Smooth muscle cell (in vitro differentiated cells): ENCODE measurements at regions not wholly inside any gene's neighbourhood (a gene's known extent, or its start where the extent isn't known, plus 50 kb on each side); places are given as distances from the start of the nearest gene placed in this dataset.

ENCODE experiments used
- DNase-seq: peaks from one replicate; lab custom pipeline; 2025; ENCODE audit not compliant: unreplicated experiment; lab: John Stamatoyannopoulos, UW
- H2AFZ ChIP-seq: fragments of 200-600 bp; sonication (generic); 2 replicates; pipeline ENCODE4 v1.6.0; 2016; ENCODE audit warnings: antibody characterized with exemption, low read depth, mild to moderate bottlenecking
- H3F3A ChIP-seq: fragments of 200-600 bp; sonication (generic); 2 replicates; pipeline ENCODE4 v1.6.0; 2017; ENCODE audit warnings: antibody characterized with exemption, low read depth
- H3K27ac ChIP-seq: fragments of 200-600 bp; sonication (generic); 2 replicates; pipeline ENCODE4 v1.5.1; 2016; ENCODE audit warnings: low read depth, mild to moderate bottlenecking
- H3K27me3 ChIP-seq: fragments of 200-600 bp; sonication (generic); 2 replicates; pipeline ENCODE4 v1.6.1; 2016; ENCODE audit warnings: low read depth, mild to moderate bottlenecking
- H3K36me3 ChIP-seq: fragments of 200-600 bp; sonication (generic); 2 replicates; pipeline ENCODE4 v1.5.1; 2016; ENCODE audit warnings: low read depth
- H3K4me1 ChIP-seq: fragments of 200-600 bp; sonication (generic); 2 replicates; pipeline ENCODE4 v1.5.1; 2016; ENCODE audit warnings: low read depth
- H3K4me2 ChIP-seq: fragments of 200-600 bp; sonication (generic); 2 replicates; pipeline ENCODE4 v1.6.0; 2016; ENCODE audit warnings: mild to moderate bottlenecking
- H3K4me3 ChIP-seq: fragments of 200-600 bp; sonication (generic); 2 replicates; pipeline ENCODE4 v1.5.1; 2016; ENCODE audit warnings: mild to moderate bottlenecking
- H3K79me2 ChIP-seq: fragments of 200-600 bp; sonication (generic); 2 replicates; pipeline ENCODE4 v1.6.0; 2016; ENCODE audit warnings: low read depth, mild to moderate bottlenecking
- H3K9ac ChIP-seq: fragments of 200-600 bp; sonication (generic); 2 replicates; pipeline ENCODE4 v1.6.0; 2016; ENCODE audit warnings: low read depth
- H3K9me3 ChIP-seq: fragments of 200-600 bp; sonication (generic); replicated peaks from 2 replicates; pipeline ENCODE4 v1.5.1; 2016; ENCODE audit warnings: low read depth
- H4K20me1 ChIP-seq: fragments of 200-600 bp; sonication (generic); 2 replicates; pipeline ENCODE4 v1.6.0; 2016; ENCODE audit warnings: low read depth
- WGBS: methylation state at CpG from one replicate; pipeline ENCODE4 v1.1.7; 2016; ENCODE audit warnings: low lambda C conversion rate; 5-methylcytosine and 5-hydroxymethylcytosine counted together
- TF ChIP-seq, protein P1 (sequence below): fragments of 200-600 bp; sonication (generic); IDR thresholded peaks from 2 replicates; pipeline ENCODE4 v1.5.1; 2017; ENCODE audit warnings: borderline replicate concordance, mild to moderate bottlenecking, antibody characterized with exemption; ENCODE audit not compliant: insufficient read depth, poor library complexity, severe bottlenecking

DNA sequence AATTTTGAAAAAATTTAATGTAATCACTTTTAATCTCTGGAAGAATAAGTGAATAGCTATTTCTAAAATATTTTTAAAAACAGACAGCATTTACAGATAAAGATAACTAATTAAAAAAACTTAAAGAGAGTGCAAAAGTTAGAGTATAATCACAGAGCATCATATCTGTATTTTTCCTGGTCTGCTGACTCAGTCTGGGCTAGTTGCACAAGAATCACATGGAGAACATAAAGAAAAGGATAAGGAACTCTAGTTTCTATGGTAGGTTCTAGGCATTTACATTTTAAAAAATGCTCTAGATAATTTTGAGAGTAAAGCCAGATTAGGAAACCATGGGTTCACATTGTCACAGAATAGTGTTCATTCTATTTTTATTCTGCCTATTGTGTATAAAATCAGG is 347.4 kb downstream of the PSAT1 start:
- no peak for DNase-seq
- TF ChIP-seq, protein P1, sequence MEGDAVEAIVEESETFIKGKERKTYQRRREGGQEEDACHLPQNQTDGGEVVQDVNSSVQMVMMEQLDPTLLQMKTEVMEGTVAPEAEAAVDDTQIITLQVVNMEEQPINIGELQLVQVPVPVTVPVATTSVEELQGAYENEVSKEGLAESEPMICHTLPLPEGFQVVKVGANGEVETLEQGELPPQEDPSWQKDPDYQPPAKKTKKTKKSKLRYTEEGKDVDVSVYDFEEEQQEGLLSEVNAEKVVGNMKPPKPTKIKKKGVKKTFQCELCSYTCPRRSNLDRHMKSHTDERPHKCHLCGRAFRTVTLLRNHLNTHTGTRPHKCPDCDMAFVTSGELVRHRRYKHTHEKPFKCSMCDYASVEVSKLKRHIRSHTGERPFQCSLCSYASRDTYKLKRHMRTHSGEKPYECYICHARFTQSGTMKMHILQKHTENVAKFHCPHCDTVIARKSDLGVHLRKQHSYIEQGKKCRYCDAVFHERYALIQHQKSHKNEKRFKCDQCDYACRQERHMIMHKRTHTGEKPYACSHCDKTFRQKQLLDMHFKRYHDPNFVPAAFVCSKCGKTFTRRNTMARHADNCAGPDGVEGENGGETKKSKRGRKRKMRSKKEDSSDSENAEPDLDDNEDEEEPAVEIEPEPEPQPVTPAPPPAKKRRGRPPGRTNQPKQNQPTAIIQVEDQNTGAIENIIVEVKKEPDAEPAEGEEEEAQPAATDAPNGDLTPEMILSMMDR, result no peak
- Histone ChIP-seq H2AFZ (no peak overlapping the region), H3F3A (no peaks in the 10 kb centered on the region), H3K4me3 (no peak overlapping the region), H3K4me2 (no peak overlapping the region), H3K9ac (no peak overlapping the region), H4K20me1 (no peaks in the 10 kb centered on the region), H3K79me2 (no peaks in the 10 kb centered on the region), H3K36me3 (no peaks in the 10 kb centered on the region), H3K4me1 (no peaks in the 10 kb centered on the region), H3K9me3 (peaks cover 4% of the 10 kb centered on the region), H3K27ac (no peak overlapping the region), H3K27me3 (no peaks in the 10 kb centered on the region)

DNA sequence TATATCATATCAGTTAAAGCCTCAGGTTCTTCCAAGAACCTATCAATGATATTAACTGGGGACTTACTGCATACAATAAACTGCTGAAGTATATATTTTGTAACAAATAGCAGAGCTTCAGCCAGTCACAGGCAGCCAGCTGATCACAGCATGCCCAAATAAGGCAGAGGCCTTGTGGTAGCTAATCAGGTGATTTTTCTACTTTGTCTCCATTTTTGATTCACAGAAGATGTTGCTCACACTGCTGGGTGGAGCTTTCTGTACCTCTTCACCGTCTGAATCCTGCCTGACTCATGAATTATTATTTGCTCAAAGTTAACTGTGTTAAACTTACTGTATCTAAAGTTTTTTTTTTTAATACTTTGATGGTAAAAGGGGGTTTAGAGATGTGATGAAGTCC is 357.4 kb downstream of the PSAT1 start:
- Histone ChIP-seq H3F3A (no peaks in the 10 kb centered on the region), H3K9ac (no peak overlapping the region), H3K27me3 (no peaks in the 10 kb centered on the region), H3K4me3 (no peak overlapping the region), H3K79me2 (no peaks in the 10 kb centered on the region), H3K27ac (no peak overlapping the region), H3K4me1 (no peaks in the 10 kb centered on the region), H3K4me2 (no peak overlapping the region), H4K20me1 (no peaks in the 10 kb centered on the region), H3K36me3 (no peaks in the 10 kb centered on the region), H3K9me3 (no peaks in the 10 kb centered on the region), H2AFZ (no peak overlapping the region)
- TF ChIP-seq, protein P1, result no peak
- no peak for DNase-seq
- 89% methylated on average over 1 of the region's 1 CpG for WGBS

DNA sequence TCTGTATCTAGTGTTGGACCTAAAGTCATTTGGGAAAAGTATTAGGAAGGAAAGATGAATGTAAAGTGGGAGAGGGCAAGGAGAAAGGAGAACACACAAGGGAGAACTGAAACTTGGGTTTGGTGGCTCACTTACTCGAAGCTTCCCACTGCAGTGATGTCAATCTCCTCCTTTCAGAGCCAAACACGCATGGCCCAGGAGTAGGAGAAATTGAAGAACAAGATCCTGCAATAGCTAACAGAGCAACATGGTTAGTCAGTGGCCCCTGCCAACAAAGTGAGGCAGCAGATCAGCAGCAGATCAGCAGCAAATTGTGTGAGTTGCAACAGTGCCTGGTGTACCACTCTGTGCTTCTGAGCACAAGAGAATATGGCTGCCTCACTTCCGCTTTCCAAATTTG is 366.4 kb downstream of the PSAT1 start:
- H3K4me2 ChIP-seq, result no peak overlapping the region
- no peak for DNase-seq
- H3K27me3 ChIP-seq, result peaks cover 13% of the 10 kb centered on the region
- WGBS, result 93% methylated on average over 3 of the region's 3 CpGs
- no peaks in the 10 kb centered on the region for H3K4me1 ChIP-seq
- no peak overlapping the region for H3K27ac ChIP-seq
- H3K4me3 ChIP-seq, result no peak overlapping the region
- no peaks in the 10 kb centered on the region for H3F3A ChIP-seq
- no peaks in the 10 kb centered on the region for H3K9me3 ChIP-seq
- H2AFZ ChIP-seq, result no peak overlapping the region
- no peak overlapping the region for H3K9ac ChIP-seq
- no peaks in the 10 kb centered on the region for H4K20me1 ChIP-seq
- TF ChIP-seq, protein P1, result no peak
- no peaks in the 10 kb centered on the region for H3K36me3 ChIP-seq
- H3K79me2 ChIP-seq, result no peaks in the 10 kb centered on the region

DNA sequence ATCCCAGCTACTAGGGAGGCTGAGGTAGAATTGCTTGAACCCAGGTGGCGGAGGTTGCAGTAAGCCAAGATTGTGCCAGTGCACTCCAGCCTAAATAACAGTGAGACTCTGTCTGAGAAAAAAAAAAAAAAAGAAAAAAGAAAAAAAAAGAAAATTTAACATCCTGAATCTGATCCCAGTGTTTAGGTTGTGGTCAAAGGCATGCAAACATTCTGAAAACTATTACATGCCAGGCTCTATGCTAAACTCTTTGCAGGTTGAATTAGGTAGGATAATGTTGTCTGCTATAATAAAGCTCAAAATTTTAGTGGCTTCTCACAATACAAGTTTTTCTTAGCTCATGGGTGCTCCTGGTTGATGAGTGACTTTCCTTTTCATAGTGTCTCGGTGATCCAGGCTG is 367.4 kb downstream of the PSAT1 start:
- Histone ChIP-seq H3K4me2 (no peak overlapping the region), H3K79me2 (no peaks in the 10 kb centered on the region), H3K9me3 (no peaks in the 10 kb centered on the region), H3K4me1 (no peaks in the 10 kb centered on the region), H3K4me3 (no peak overlapping the region), H2AFZ (no peak overlapping the region), H3F3A (no peaks in the 10 kb centered on the region), H3K27me3 (peaks cover 13% of the 10 kb centered on the region), H4K20me1 (no peaks in the 10 kb centered on the region), H3K36me3 (no peaks in the 10 kb centered on the region), H3K9ac (no peak overlapping the region), H3K27ac (no peak overlapping the region)
- DNase-seq, result no peak
- WGBS, result 93% methylated on average over 2 of the region's 2 CpGs
- TF ChIP-seq, protein P1, result no peak
